ENCODE measurements at regions not wholly inside any gene's neighbourhood (a gene's known extent, or its start where the extent isn't known, plus 50 kb on each side); places are given as distances from the start of the nearest gene placed in this dataset.

- Histone ChIP-seq H3K4me1 (no peaks in the 10 kb centered on the region), H3K36me3 (no peaks in the 10 kb centered on the region), H3K4me3 (no peak overlapping the region), H3K27ac (no peak overlapping the region), H3K27me3 (no peaks in the 10 kb centered on the region), H3K9me3 (no peaks in the 10 kb centered on the region)
- DNase-seq = no peak
- TF ChIP-seq CTCF (IDR thresholded peaks at IDR 0.05) (no peak), POLR2A (IDR thresholded peaks at IDR 0.05) (no peak)
Measured at GRCh38 chr9:1946526-1947283, 68.4 kb upstream of the SMARCA2 start.

GRCh38 chr9:1947438-1947837 lies 67.7 kb upstream of the SMARCA2 start:
- TF ChIP-seq POLR2A (IDR thresholded peaks at IDR 0.05) = no peak
- no peak for TF ChIP-seq CTCF (IDR thresholded peaks at IDR 0.05)
- Histone ChIP-seq H3K27me3 (no peaks in the 10 kb centered on the region), H3K27ac (no peak overlapping the region), H3K36me3 (no peaks in the 10 kb centered on the region), H3K4me3 (no peak overlapping the region), H3K9me3 (no peaks in the 10 kb centered on the region), H3K4me1 (no peaks in the 10 kb centered on the region)
- DNase-seq = no peak

- TF ChIP-seq POLR2A (IDR thresholded peaks at IDR 0.05) (no peak), CTCF (IDR thresholded peaks at IDR 0.05) (no peak)
Measured at GRCh38 chr9:1948541-1948940, 66.6 kb upstream of the SMARCA2 start.

GRCh38 chr9:1951446-1951845 lies 63.7 kb upstream of the SMARCA2 start:
- H3K36me3 ChIP-seq = no peaks in the 10 kb centered on the region
- H3K4me1 ChIP-seq = no peaks in the 10 kb centered on the region
- no peak overlapping the region for H3K27ac ChIP-seq
- TF ChIP-seq CTCF (IDR thresholded peaks at IDR 0.05) = no peak
- TF ChIP-seq POLR2A (IDR thresholded peaks at IDR 0.05) = no peak
- no peaks in the 10 kb centered on the region for H3K9me3 ChIP-seq
- DNase-seq = no peak
- H3K27me3 ChIP-seq = no peaks in the 10 kb centered on the region
- H3K4me3 ChIP-seq = no peak overlapping the region

More at GRCh38 chr9:1948541-1948940, 66.6 kb upstream of the SMARCA2 start:
- no peaks in the 10 kb centered on the region for H3K36me3 ChIP-seq
- no peak for DNase-seq
- no peaks in the 10 kb centered on the region for H3K4me1 ChIP-seq
- H3K27ac ChIP-seq = no peak overlapping the region
- no peaks in the 10 kb centered on the region for H3K27me3 ChIP-seq
- no peaks in the 10 kb centered on the region for H3K9me3 ChIP-seq
- H3K4me3 ChIP-seq = no peak overlapping the region

GRCh38 chr9:1952001-1952400 lies 63.1 kb upstream of the SMARCA2 start:
- no peaks in the 10 kb centered on the region for H3K4me1 ChIP-seq
- no peak overlapping the region for H3K4me3 ChIP-seq
- H3K36me3 ChIP-seq = no peaks in the 10 kb centered on the region
- no peak overlapping the region for H3K27ac ChIP-seq
- TF ChIP-seq POLR2A (IDR thresholded peaks at IDR 0.05) = no peak
- no peak for TF ChIP-seq CTCF (IDR thresholded peaks at IDR 0.05)
- H3K27me3 ChIP-seq = no peaks in the 10 kb centered on the region
- DNase-seq = no peak
- no peaks in the 10 kb centered on the region for H3K9me3 ChIP-seq

All from Peyer's patch (tissue), 4 donors.